D721Med (cell line): ENCODE measurements at regions not wholly inside any gene's neighbourhood (a gene's known extent, or its start where the extent isn't known, plus 50 kb on each side); places are given as distances from the start of the nearest gene placed in this dataset.

Experiments used
- DNase-seq: peaks from one replicate; pipeline ENCODE4 v3.0.0; 2011; ENCODE audit warnings: low spot score; ENCODE audit not compliant: insufficient read length
- FAIRE-seq: peaks from 2 replicates; lab custom pipeline; 2011; peaks lifted over from hg19 to GRCh38; lab: Jason Lieb, UNC
- TF ChIP-seq, protein P1 (sequence below): IDR thresholded peaks from 2 replicates; pipeline ENCODE4 v1.5.1; 2012; ENCODE audit warnings: mild to moderate bottlenecking, control low read depth; ENCODE audit not compliant: insufficient read depth; ENCODE audit errors: missing control alignments

DNA sequence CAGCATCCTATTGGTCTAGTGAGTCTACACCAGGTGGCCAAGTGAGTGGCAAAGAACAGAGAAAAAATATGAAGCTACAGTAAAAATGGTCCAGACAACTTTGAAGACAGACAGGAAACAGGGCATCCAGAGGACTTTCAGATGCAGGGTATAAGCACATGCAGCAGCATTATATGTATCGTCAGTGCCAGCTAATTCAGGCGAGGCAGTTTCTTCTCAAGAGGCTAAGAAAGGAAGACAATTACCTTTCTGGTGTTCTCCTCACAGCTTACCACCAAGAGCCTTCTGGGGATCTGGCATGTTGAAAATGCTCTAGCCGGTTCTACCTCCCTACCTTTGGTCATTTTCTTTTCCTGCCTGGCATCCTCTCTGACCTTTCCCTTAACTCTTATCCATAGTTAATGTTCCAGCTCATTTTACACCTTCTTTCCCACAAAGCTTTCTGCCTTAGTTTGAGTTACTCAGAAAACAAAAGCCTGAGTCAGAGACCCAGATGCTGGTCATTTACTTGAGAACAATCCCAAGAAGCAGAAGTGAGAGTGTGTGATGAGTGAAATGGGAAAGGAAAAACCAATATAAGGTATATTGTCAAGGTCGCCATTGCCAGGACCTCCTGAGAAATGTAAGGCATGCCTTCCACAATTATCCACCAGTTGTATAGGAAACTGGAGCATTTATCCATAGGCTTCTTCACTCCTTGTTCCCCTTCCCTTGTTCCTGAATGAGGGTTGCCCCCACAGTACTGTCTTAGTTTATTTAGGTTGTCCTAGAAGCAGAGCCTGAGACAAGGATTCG lies 444.1 kb downstream of the PLPP3 start:
- DNase-seq (no peak), FAIRE-seq (no peak)
- TF ChIP-seq, protein P1, sequence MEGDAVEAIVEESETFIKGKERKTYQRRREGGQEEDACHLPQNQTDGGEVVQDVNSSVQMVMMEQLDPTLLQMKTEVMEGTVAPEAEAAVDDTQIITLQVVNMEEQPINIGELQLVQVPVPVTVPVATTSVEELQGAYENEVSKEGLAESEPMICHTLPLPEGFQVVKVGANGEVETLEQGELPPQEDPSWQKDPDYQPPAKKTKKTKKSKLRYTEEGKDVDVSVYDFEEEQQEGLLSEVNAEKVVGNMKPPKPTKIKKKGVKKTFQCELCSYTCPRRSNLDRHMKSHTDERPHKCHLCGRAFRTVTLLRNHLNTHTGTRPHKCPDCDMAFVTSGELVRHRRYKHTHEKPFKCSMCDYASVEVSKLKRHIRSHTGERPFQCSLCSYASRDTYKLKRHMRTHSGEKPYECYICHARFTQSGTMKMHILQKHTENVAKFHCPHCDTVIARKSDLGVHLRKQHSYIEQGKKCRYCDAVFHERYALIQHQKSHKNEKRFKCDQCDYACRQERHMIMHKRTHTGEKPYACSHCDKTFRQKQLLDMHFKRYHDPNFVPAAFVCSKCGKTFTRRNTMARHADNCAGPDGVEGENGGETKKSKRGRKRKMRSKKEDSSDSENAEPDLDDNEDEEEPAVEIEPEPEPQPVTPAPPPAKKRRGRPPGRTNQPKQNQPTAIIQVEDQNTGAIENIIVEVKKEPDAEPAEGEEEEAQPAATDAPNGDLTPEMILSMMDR = no peak

- FAIRE-seq = no peak
- TF ChIP-seq, protein P1 = no peak
- DNase-seq = no peak
These were observed 445.6 kb downstream of the PLPP3 start for GRCh38 chr1:56133522-56134472.

DNA sequence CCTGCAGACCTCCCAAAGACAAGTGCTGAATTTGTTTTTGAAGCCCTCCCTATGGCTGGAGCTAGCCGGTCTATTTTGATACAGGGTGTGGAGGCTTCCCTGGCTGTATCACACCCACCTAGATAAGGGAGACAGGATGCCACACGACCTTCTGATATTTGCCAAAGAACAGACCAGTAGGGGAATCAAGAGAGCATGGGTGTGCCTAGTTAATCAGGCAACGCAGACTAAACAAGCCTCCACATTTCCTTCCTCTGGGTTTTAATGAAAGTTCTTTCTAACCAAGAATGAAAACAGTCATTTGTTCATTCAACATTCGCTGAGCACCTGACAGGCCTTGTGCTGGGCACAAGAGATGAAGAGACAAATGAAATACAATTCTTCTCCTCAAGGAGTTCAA lies 446.8 kb downstream of the PLPP3 start:
- no peak for FAIRE-seq
- TF ChIP-seq, protein P1 = no peak

DNA sequence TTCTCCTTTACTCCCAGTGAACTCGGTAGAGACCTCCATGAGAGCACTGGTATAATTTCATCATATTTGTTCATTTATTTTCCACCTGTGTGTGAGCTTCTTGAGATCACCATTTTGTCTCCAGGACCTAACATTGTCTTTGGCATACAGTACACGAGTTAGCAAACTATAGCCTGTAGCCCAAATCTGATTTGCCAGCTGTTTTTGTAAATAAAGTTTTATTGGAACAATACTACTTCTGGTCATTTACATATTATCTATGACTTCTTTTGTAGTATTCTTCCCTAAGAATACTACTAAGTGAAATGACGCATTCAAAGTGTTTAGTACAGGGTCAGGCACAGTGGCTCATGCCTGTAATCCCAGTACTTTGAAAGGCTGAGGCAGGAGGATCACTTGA lies 449.5 kb downstream of the PLPP3 start:
- no peak for FAIRE-seq
- DNase-seq = no peak
- TF ChIP-seq, protein P1 = no peak

More for the DNA sequence above, 446.8 kb downstream of the PLPP3 start:
- DNase-seq = no peak

- TF ChIP-seq, protein P1 = no peak
- no peak for FAIRE-seq
- DNase-seq = no peak
These were observed 454.0 kb downstream of the PLPP3 start for GRCh38 chr1:56125316-56125715.

DNA sequence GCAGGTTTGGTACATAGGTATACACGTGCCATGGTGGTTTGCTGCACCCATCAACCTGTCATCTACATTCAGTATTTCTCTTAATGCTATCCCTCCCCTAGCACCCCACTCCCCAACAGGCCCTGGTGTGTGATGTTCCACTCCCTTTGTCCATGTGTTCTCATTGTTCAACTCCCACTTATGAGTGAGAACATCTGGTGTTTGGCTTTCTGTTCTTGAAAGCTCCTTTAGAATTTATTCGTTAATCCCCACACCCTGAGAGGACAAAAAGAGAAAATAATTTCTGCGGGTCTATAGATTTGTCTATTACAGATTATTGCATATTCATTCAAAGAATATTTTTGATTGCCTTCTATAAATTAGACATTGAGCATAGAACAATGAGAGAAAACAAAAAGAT lies 455.5 kb downstream of the PLPP3 start:
- no peak for DNase-seq
- TF ChIP-seq, protein P1 = no peak
- no peak for FAIRE-seq
